Karpas-422 (cell line): ENCODE measurements at regions not wholly inside any gene's neighbourhood (a gene's known extent, or its start where the extent isn't known, plus 50 kb on each side); places are given as distances from the start of the nearest gene placed in this dataset.
"Not testable (repeated sequence)": the region's sequence is repeated elsewhere in the genome, so short reads cannot be mapped to it uniquely, and the experiment has no call there.

Source experiments
- DNase-seq: peaks from one replicate; pipeline ENCODE4 v3.0.0-alpha.2; 2015
- H2AFZ ChIP-seq: fragments of 200-600 bp; sonication (generic); 2 replicates; pipeline ENCODE4 v1.6.1; 2014; ENCODE audit warnings: antibody characterized with exemption, low read length, mixed read lengths
- H3K27ac ChIP-seq: fragments of 200-600 bp; sonication (generic); 2 replicates; pipeline ENCODE4 v1.5.1; 2014; ENCODE audit warnings: mild to moderate bottlenecking, low read length, moderate library complexity
- H3K27me3 ChIP-seq: fragments of 200-600 bp; sonication (generic); 2 replicates; pipeline ENCODE4 v1.6.1; 2014; ENCODE audit warnings: low read length, mixed read lengths
- H3K36me3 ChIP-seq: fragments of 200-600 bp; sonication (generic); 2 replicates; pipeline ENCODE4 v1.6.1; 2014; ENCODE audit warnings: low read length, mixed read lengths; ENCODE audit not compliant: insufficient read depth
- H3K4me1 ChIP-seq: fragments of 200-600 bp; sonication (generic); 2 replicates; pipeline ENCODE4 v1.6.1; 2014; ENCODE audit warnings: mild to moderate bottlenecking, low read length, mixed read lengths
- H3K4me2 ChIP-seq: fragments of 200-600 bp; sonication (generic); 2 replicates; pipeline ENCODE4 v1.6.1; 2014; ENCODE audit warnings: low read length, low read depth, mild to moderate bottlenecking; ENCODE audit not compliant: poor library complexity, severe bottlenecking
- H3K4me3 ChIP-seq: fragments of 200-600 bp; sonication (generic); 2 replicates; pipeline ENCODE4 v1.5.1; 2014; ENCODE audit warnings: mild to moderate bottlenecking, antibody characterized with exemption, low read length, mixed read lengths
- H3K79me2 ChIP-seq: fragments of 200-600 bp; sonication (generic); 2 replicates; pipeline ENCODE4 v1.6.1; 2014; ENCODE audit warnings: mild to moderate bottlenecking, low read length, mixed read lengths
- H3K9ac ChIP-seq: fragments of 200-600 bp; sonication (generic); 2 replicates; pipeline ENCODE4 v1.6.0; 2014; ENCODE audit warnings: low read length
- H3K9me2 ChIP-seq: fragments of 200-600 bp; sonication (generic), shearing (Covaris generic); replicated peaks from 2 replicates; pipeline ENCODE4 v1.6.0; 2014; ENCODE audit warnings: mild to moderate bottlenecking, low read length, moderate library complexity; ENCODE audit not compliant: insufficient read depth
- H3K9me3 ChIP-seq: fragments of 300-700, 200-600 bp; sonication (generic); 2 replicates; pipeline ENCODE4 v1.6.1; 2014; ENCODE audit warnings: low read length, mixed read lengths
- H4K20me1 ChIP-seq: fragments of 200-600 bp; sonication (generic); 2 replicates; pipeline ENCODE4 v1.6.1; 2014; ENCODE audit warnings: mild to moderate bottlenecking, antibody characterized with exemption, low read length, low read depth; ENCODE audit not compliant: insufficient read depth

DNA sequence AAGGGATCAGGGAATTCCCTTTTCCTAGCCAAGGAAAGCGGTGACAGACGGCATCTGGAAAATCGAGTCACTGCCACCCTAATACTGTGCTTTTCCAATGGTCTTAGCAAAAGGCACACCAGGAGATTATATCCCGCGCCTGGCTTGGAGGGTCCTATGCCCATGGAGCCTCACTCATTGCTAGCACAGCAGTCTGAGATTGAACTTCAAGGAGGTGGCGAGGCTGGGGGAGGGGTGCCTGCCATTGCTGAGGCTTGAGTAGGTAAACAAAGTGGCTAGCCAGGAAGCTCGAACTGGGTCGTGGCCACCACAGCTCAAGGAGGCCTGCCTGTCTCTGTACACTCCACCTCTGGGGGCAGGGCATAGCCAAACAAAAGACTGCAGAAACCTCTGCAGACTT lies 556.5 kb upstream of the IZUMO3 start:
- H3K9me3 ChIP-seq, H2AFZ ChIP-seq, H3K4me1 ChIP-seq, H3K9ac ChIP-seq, H3K27me3 ChIP-seq, H3K4me3 ChIP-seq, H3K4me2 ChIP-seq, H3K27ac ChIP-seq, DNase-seq, H3K36me3 ChIP-seq, H3K79me2 ChIP-seq, H3K9me2 ChIP-seq, H4K20me1 ChIP-seq: not testable (repeated sequence)

DNA sequence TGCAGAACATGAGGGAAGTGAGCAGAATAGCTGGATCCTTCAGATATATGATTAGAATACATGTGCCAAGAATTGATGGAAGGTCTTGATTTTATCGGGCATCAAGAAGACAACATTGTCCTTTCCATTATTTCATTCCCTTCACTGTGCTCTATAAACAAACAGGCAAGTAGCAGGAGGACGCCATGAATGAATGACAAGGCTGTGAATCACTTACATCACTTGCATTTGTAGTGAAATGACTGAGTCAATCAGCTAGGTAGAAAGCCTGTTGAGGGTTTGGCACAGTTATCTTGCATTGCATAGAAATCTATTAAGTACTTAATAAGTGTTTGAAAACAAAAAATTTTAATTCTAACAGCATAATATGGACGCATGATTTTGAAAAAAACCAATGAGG lies 548.8 kb upstream of the IZUMO3 start:
- DNase-seq, result no peak
- Histone ChIP-seq H4K20me1 (no peaks in the 10 kb centered on the region), H3K9ac (no peak overlapping the region), H3K9me2 (no peaks in the 10 kb centered on the region), H3K79me2 (no peaks in the 10 kb centered on the region), H3K9me3 (peaks cover 30% of the 10 kb centered on the region; the same call in 1 of the 2 replicates), H3K27ac (no peak overlapping the region), H3K4me2 (no peak overlapping the region), H3K4me3 (no peak overlapping the region), H3K4me1 (no peaks in the 10 kb centered on the region), H3K27me3 (no peaks in the 10 kb centered on the region), H3K36me3 (no peaks in the 10 kb centered on the region), H2AFZ (no peak overlapping the region)

DNA sequence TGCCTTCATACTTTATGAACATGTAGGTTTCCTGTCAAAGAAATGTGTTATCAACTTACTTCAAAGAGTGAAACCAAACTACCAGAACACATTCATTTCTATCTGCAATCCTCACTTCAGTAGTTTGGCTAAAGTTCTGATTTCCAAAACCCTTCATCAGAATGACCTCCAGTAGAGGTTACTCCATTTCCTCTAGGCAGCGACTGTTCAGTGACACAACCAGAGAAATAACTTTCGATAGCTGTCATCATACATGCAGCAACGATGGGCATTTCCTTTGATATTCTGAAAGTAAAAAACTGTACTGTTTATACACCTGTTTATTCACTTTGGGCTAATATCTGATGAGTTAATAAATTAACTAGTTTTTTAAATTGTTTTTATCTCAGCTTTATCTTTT lies 532.5 kb upstream of the IZUMO3 start:
- no peaks in the 10 kb centered on the region for H4K20me1 ChIP-seq
- no peak overlapping the region for H3K4me3 ChIP-seq
- no peak for DNase-seq
- no peaks in the 10 kb centered on the region for H3K4me1 ChIP-seq
- H3K79me2 ChIP-seq, result no peaks in the 10 kb centered on the region
- no peaks in the 10 kb centered on the region for H3K9me2 ChIP-seq
- no peak overlapping the region for H2AFZ ChIP-seq
- H3K9me3 ChIP-seq, result peaks cover 5% of the 10 kb centered on the region
- H3K27me3 ChIP-seq, result no peaks in the 10 kb centered on the region
- no peak overlapping the region for H3K4me2 ChIP-seq
- H3K36me3 ChIP-seq, result no peaks in the 10 kb centered on the region
- H3K9ac ChIP-seq, result no peak overlapping the region
- no peak overlapping the region for H3K27ac ChIP-seq

DNA sequence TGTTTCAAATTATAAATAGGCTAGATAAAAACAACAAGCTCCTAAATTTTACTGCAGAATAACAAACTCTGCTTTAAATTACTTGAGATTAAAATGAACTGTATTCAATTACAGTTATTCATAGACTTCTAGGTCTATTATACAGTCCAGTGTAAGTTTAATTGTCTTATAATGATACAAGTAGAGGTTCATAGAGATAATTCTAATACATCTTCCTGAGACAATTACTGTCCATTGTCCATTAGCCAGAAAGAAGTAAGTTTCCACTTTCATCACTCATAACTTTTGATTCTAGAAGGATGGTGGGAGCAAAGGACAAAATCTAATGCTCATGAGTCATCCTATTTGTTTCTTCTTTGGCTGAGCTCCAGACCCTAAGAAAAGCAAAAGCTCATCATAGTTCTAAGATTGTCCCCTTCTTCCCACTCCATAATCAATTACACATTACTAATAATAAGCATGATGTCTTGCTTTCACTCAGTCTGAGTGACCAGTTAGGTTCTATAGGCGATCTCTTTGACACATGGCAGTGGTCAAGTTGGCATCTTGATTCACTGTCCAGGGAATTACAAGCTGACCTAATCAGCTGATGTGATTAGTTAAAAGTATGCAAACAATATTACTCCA lies 502.5 kb upstream of the IZUMO3 start:
- no peaks in the 10 kb centered on the region for H3K79me2 ChIP-seq
- no peak overlapping the region for H3K27ac ChIP-seq
- H3K4me1 ChIP-seq, result no peaks in the 10 kb centered on the region
- no peak overlapping the region for H3K4me3 ChIP-seq
- H3K9me3 ChIP-seq, result peaks cover 22% of the 10 kb centered on the region; the same call in 1 of the 2 replicates
- no peak for DNase-seq
- H3K9ac ChIP-seq, result no peak overlapping the region
- H3K36me3 ChIP-seq, result no peaks in the 10 kb centered on the region
- no peaks in the 10 kb centered on the region for H3K9me2 ChIP-seq
- H3K4me2 ChIP-seq, result no peak overlapping the region
- no peak overlapping the region for H2AFZ ChIP-seq
- H3K27me3 ChIP-seq, result no peaks in the 10 kb centered on the region
- H4K20me1 ChIP-seq, result no peaks in the 10 kb centered on the region

- H3K9ac ChIP-seq, H3K9me2 ChIP-seq, H3K27ac ChIP-seq, DNase-seq, H3K4me3 ChIP-seq, H4K20me1 ChIP-seq, H3K36me3 ChIP-seq, H3K4me2 ChIP-seq, H3K27me3 ChIP-seq, H3K79me2 ChIP-seq, H2AFZ ChIP-seq, H3K4me1 ChIP-seq: not testable (repeated sequence)
- H3K9me3 ChIP-seq, result peaks cover 12% of the 10 kb centered on the region; the same call in 1 of the 2 replicates
Measured at GRCh38 chr9:25045469-25045868, 499.8 kb upstream of the IZUMO3 start.

DNA sequence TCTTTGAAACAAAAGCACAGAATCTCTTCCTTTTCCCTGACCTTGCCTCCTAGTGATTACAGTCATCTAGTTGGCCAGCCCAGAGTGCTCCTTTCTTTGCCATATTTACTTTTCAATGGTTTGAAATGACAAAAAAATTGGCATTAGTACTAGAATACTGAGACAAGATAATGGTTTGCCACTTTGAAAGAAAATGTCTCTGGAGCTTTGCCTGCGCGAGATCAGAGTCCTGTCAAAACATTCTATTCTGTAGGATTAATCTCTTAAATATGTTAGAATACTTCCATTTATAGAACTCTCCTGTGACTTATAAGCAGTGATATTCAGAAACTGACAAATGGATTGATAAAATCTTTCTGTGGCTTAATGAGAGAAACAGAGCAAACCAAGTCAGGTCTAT lies 484.0 kb upstream of the IZUMO3 start:
- Histone ChIP-seq H3K4me1 (no peaks in the 10 kb centered on the region), H3K4me3 (no peak overlapping the region), H3K9me3 (peaks cover 40% of the 10 kb centered on the region), H3K4me2 (no peak overlapping the region), H3K27me3 (no peaks in the 10 kb centered on the region), H3K79me2 (no peaks in the 10 kb centered on the region), H4K20me1 (no peaks in the 10 kb centered on the region), H2AFZ (no peak overlapping the region), H3K9ac (no peak overlapping the region), H3K27ac (no peak overlapping the region), H3K36me3 (no peaks in the 10 kb centered on the region), H3K9me2 (no peaks in the 10 kb centered on the region)
- DNase-seq, result no peak

DNA sequence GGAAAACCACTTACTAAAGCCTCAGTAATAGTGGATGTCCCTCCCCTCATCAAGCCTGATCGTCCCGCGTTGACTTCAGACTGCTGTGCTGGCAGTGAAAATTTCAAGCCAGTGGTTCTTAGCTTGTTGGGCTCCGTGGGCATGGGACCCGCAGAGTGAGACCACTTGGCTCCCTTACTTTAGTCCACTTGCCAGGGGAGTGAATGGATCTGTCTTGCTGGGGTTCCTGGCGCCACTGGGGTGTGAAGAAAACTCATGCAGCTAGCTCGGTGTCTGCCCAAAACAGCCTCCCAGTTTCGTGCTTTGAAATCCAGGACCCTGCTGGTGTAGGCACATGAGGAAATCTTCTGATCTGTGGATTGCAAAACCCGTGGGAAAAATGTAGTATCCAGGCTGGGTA lies 480.0 kb upstream of the IZUMO3 start:
- Histone ChIP-seq H3K9me3 (peaks cover 25% of the 10 kb centered on the region), H3K9me2 (no peaks in the 10 kb centered on the region), H3K36me3 (no peaks in the 10 kb centered on the region), H4K20me1 (no peaks in the 10 kb centered on the region), H3K27ac (no peak overlapping the region), H3K4me2 (no peak overlapping the region), H3K27me3 (no peaks in the 10 kb centered on the region), H2AFZ (no peak overlapping the region), H3K4me3 (no peak overlapping the region), H3K4me1 (no peaks in the 10 kb centered on the region), H3K9ac (no peak overlapping the region), H3K79me2 (no peaks in the 10 kb centered on the region)
- no peak for DNase-seq

GRCh38 chr9:25025156-25025555 lies 479.5 kb upstream of the IZUMO3 start:
- Histone ChIP-seq H3K27ac (no peak overlapping the region), H3K4me2 (no peak overlapping the region), H3K4me1 (no peaks in the 10 kb centered on the region), H2AFZ (no peak overlapping the region), H3K9me2 (no peaks in the 10 kb centered on the region), H3K9ac (no peak overlapping the region), H3K9me3 (peaks cover 20% of the 10 kb centered on the region), H4K20me1 (no peaks in the 10 kb centered on the region), H3K4me3 (no peak overlapping the region), H3K79me2 (no peaks in the 10 kb centered on the region), H3K27me3 (no peaks in the 10 kb centered on the region), H3K36me3 (no peaks in the 10 kb centered on the region)
- DNase-seq, result no peak

GRCh38 chr9:25017779-25018178 lies 472.1 kb upstream of the IZUMO3 start:
- no peak overlapping the region for H2AFZ ChIP-seq
- H3K9ac ChIP-seq, result no peak overlapping the region
- H3K4me2 ChIP-seq, result no peak overlapping the region
- H4K20me1 ChIP-seq, result no peaks in the 10 kb centered on the region
- no peak overlapping the region for H3K27ac ChIP-seq
- H3K36me3 ChIP-seq, result no peaks in the 10 kb centered on the region
- H3K9me3 ChIP-seq, result peaks cover 7% of the 10 kb centered on the region; the same call in 1 of the 2 replicates
- H3K4me1 ChIP-seq, result no peaks in the 10 kb centered on the region
- H3K79me2 ChIP-seq, result no peaks in the 10 kb centered on the region
- no peak for DNase-seq
- H3K4me3 ChIP-seq, result no peak overlapping the region
- H3K27me3 ChIP-seq, result no peaks in the 10 kb centered on the region
- H3K9me2 ChIP-seq, result no peaks in the 10 kb centered on the region
